SK-N-SH treated with all-trans-retinoic acid at 6 μM for 48 hours (cell line): ENCODE measurements at regions not wholly inside any gene's neighbourhood (a gene's known extent, or its start where the extent isn't known, plus 50 kb on each side); places are given as distances from the start of the nearest gene placed in this dataset.
A peak's percentile ranks its signal among the peaks of the same experiment; 100 is the strongest.

ENCODE experiments used
- ARNTL ChIP-seq: fragments of 450-650 bp; formaldehyde crosslinking; IDR thresholded peaks from 2 replicates; pipeline ENCODE4 v1.5.0; 2020; ENCODE audit warnings: low read depth, mild to moderate bottlenecking, moderate library complexity, borderline replicate concordance
- CSDC2 ChIP-seq: fragments of 250-450 bp; sonication (Bioruptor Pico); IDR thresholded peaks from 2 replicates; pipeline ENCODE4 v1.5.0; 2020; ENCODE audit warnings: mild to moderate bottlenecking, moderate library complexity
- ESRRG ChIP-seq: fragments of 250-450 bp; sonication (Bioruptor Pico); IDR thresholded peaks from 2 replicates; pipeline ENCODE4 v1.6.1; 2021; ENCODE audit warnings: mild to moderate bottlenecking
- GLIS3 ChIP-seq: fragments of 250-450 bp; sonication (Bioruptor Pico); IDR thresholded peaks from 2 replicates; pipeline ENCODE4 v1.5.0; 2020; ENCODE audit warnings: mild to moderate bottlenecking, moderate library complexity
- OSR1 ChIP-seq: fragments of 250-450 bp; sonication (Bioruptor Pico); IDR thresholded peaks from 2 replicates; pipeline ENCODE4 v1.8.0; 2022; ENCODE audit warnings: moderate library complexity, mild to moderate bottlenecking, inconsistent platforms
- TCF4 ChIP-seq: fragments of 250-450 bp; sonication (Bioruptor Pico); IDR thresholded peaks from 2 replicates; pipeline ENCODE4 v1.8.0; 2021; ENCODE audit warnings: mild to moderate bottlenecking, moderate library complexity, borderline replicate concordance
- ZC3H10 ChIP-seq: fragments of 250-450 bp; sonication (Bioruptor Pico); IDR thresholded peaks from 2 replicates; pipeline ENCODE4 v1.5.1; 2021; ENCODE audit warnings: mild to moderate bottlenecking, moderate library complexity
- ZFP3 ChIP-seq: fragments of 250-450 bp; sonication (Bioruptor Pico); IDR thresholded peaks from 2 replicates; pipeline ENCODE4 v1.5.0; 2020; ENCODE audit warnings: mild to moderate bottlenecking, moderate library complexity
- ZNF565 ChIP-seq: fragments of 450-650 bp; formaldehyde crosslinking; conservative IDR thresholded peaks from 2 replicates; pipeline ENCODE4 v1.5.0; 2020; ENCODE audit warnings: low read depth, mild to moderate bottlenecking, moderate library complexity
- ZNF70 ChIP-seq: fragments of 450-650 bp; formaldehyde crosslinking; IDR thresholded peaks from 2 replicates; pipeline ENCODE4 v1.5.0; 2020; ENCODE audit warnings: mild to moderate bottlenecking, moderate library complexity
- TF ChIP-seq, protein P1 (sequence below): fragments of 250-450 bp; sonication (Bioruptor Pico); IDR thresholded peaks from 2 replicates; pipeline ENCODE4 v1.5.1; 2020; ENCODE audit warnings: low read depth, mild to moderate bottlenecking, moderate library complexity
- TF ChIP-seq, protein P2 (sequence below): fragments of 250-450 bp; sonication (Bioruptor Pico); IDR thresholded peaks from 2 replicates; pipeline ENCODE4 v1.8.0; 2020; ENCODE audit warnings: mild to moderate bottlenecking, moderate library complexity, borderline replicate concordance
- TF ChIP-seq, protein P3 (sequence below): fragments of 250-450 bp; sonication (Bioruptor Pico); IDR thresholded peaks from 2 replicates; pipeline ENCODE4 v1.5.1; 2021; ENCODE audit warnings: mild to moderate bottlenecking, moderate library complexity

DNA sequence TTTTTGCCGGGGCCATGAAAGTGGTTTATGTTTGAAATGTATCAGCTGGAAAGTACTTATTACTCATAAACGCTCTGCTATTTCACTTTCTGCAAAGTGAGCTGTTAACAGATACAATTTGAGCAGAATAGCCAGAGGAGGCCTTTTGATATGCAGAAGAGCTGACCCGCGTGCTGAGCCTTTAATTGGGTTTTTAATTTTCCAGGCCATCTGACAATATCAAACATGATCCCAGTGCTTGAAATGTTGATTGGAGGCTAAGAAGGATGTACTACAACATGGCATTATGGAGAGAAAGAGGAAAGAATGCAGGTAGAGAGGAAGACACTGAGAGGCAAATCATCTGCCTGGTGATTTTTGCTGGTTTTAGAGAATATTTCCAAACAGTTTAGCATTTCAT, 261.3 kb upstream of the MEIS2 start:
- TF ChIP-seq ESRRG (CRISPR knock-in tag) (no peak), ZC3H10 (CRISPR knock-in tag) (no peak), CSDC2 (CRISPR knock-in tag) (no peak), GLIS3 (no peak), ZNF70 (CRISPR knock-in tag) (no peak), ZNF565 (CRISPR knock-in tag) (no peak), ZFP3 (CRISPR knock-in tag) (no peak), OSR1 (CRISPR knock-in tag) (no peak), ARNTL (CRISPR knock-in tag) (no peak), TCF4 (0 out of 2 replicates have a peak, but pooled peaks have one; percentile 19)
- TF ChIP-seq, protein P1, sequence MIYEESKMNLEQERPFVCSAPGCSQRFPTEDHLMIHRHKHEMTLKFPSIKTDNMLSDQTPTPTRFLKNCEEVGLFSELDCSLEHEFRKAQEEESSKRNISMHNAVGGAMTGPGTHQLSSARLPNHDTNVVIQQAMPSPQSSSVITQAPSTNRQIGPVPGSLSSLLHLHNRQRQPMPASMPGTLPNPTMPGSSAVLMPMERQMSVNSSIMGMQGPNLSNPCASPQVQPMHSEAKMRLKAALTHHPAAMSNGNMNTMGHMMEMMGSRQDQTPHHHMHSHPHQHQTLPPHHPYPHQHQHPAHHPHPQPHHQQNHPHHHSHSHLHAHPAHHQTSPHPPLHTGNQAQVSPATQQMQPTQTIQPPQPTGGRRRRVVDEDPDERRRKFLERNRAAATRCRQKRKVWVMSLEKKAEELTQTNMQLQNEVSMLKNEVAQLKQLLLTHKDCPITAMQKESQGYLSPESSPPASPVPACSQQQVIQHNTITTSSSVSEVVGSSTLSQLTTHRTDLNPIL, result no peak
- TF ChIP-seq, protein P2, sequence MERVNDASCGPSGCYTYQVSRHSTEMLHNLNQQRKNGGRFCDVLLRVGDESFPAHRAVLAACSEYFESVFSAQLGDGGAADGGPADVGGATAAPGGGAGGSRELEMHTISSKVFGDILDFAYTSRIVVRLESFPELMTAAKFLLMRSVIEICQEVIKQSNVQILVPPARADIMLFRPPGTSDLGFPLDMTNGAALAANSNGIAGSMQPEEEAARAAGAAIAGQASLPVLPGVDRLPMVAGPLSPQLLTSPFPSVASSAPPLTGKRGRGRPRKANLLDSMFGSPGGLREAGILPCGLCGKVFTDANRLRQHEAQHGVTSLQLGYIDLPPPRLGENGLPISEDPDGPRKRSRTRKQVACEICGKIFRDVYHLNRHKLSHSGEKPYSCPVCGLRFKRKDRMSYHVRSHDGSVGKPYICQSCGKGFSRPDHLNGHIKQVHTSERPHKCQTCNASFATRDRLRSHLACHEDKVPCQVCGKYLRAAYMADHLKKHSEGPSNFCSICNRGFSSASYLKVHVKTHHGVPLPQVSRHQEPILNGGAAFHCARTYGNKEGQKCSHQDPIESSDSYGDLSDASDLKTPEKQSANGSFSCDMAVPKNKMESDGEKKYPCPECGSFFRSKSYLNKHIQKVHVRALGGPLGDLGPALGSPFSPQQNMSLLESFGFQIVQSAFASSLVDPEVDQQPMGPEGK (CRISPR knock-in tag), result no peak
- TF ChIP-seq, protein P3, sequence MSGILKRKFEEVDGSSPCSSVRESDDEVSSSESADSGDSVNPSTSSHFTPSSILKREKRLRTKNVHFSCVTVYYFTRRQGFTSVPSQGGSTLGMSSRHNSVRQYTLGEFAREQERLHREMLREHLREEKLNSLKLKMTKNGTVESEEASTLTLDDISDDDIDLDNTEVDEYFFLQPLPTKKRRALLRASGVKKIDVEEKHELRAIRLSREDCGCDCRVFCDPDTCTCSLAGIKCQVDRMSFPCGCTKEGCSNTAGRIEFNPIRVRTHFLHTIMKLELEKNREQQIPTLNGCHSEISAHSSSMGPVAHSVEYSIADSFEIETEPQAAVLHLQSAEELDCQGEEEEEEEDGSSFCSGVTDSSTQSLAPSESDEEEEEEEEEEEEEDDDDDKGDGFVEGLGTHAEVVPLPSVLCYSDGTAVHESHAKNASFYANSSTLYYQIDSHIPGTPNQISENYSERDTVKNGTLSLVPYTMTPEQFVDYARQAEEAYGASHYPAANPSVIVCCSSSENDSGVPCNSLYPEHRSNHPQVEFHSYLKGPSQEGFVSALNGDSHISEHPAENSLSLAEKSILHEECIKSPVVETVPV (CRISPR knock-in tag), result no peak
